IMR-90 (cell line): ENCODE measurements at regions not wholly inside any gene's neighbourhood (a gene's known extent, or its start where the extent isn't known, plus 50 kb on each side); places are given as distances from the start of the nearest gene placed in this dataset.

Source experiments
- ATAC-seq: fragments of 200-7000 bp; cut with Tn5 transposase; 2 replicates; pipeline ENCODE4 v1.9.1; 2020; ENCODE audit warnings: low read depth, mild to moderate bottlenecking, moderate library complexity
- BruUV-seq: library from RNA; stranded (reverse); fragments of 400-500 nt; replicated peaks from 2 replicates; lab custom pipeline; 2021; lab: Mats Ljungman, UMichigan
- CTCF ChIA-PET: fragments of 300-600 bp; formaldehyde crosslinking; extraction: SDS; loops from one replicate; lab custom pipeline; 2021; ENCODE audit warnings: antibody characterized with exemption; lab: Yijun Ruan, JAX
- POLR2A ChIA-PET: fragments of 300-600 bp; sonication (Branson Sonifier 250); formaldehyde crosslinking; loops from one replicate; lab custom pipeline; 2022; ENCODE audit warnings: antibody characterized with exemption; ENCODE audit not compliant: unreplicated experiment; lab: Charles Lee
- DNase-seq: peaks from one replicate; pipeline ENCODE4 v3.0.0; 2013
- H2AFZ ChIP-seq: replicated peaks from 2 replicates; pipeline ENCODE3; 2013; ENCODE audit warnings: low read length, mild to moderate bottlenecking; ENCODE audit not compliant: poor library complexity
- H2AK5ac ChIP-seq: 2 replicates; pipeline ENCODE4 v1.6.1; 2013; ENCODE audit warnings: low read depth, low read length, inconsistent platforms
- H2AK9ac ChIP-seq: replicated peaks from 2 replicates; pipeline ENCODE3; 2013; ENCODE audit warnings: mild to moderate bottlenecking, low read depth, low read length, moderate library complexity; ENCODE audit not compliant: poor library complexity
- H2BK120ac ChIP-seq: 2 replicates; pipeline ENCODE4 v1.6.1; 2013; ENCODE audit warnings: low read depth, low read length, inconsistent platforms
- H2BK15ac ChIP-seq: 3 replicates; pipeline ENCODE4 v1.6.1; 2013; ENCODE audit warnings: low read depth, low read length, inconsistent platforms
- H2BK20ac ChIP-seq: 2 replicates; pipeline ENCODE4 v1.6.1; 2013; ENCODE audit warnings: low read depth, mild to moderate bottlenecking, inconsistent platforms, low read length, moderate library complexity
- H2BK5ac ChIP-seq: 2 replicates; pipeline ENCODE4 v1.6.1; 2013; ENCODE audit warnings: mild to moderate bottlenecking, low read depth, low read length, inconsistent platforms; ENCODE audit not compliant: poor library complexity, severe bottlenecking
- H3K14ac ChIP-seq: replicated peaks from 2 replicates; pipeline ENCODE4 v1.6.1; 2013; ENCODE audit warnings: low read depth, low read length, inconsistent platforms
- H3K18ac ChIP-seq: 2 replicates; pipeline ENCODE4 v1.6.1; 2013; ENCODE audit warnings: low read depth, low read length, control low read depth
- H3K23ac ChIP-seq: 2 replicates; pipeline ENCODE4 v1.6.1; 2013; ENCODE audit warnings: low read depth, low read length, inconsistent platforms
- H3K27ac ChIP-seq: 2 replicates; pipeline ENCODE4 v1.5.1; 2013; ENCODE audit warnings: mild to moderate bottlenecking, control low read depth, low read length; ENCODE audit not compliant: insufficient read depth
- H3K27me3 ChIP-seq: 2 replicates; pipeline ENCODE4 v1.6.1; 2013; ENCODE audit warnings: low read length; ENCODE audit not compliant: control insufficient read depth, insufficient read depth
- H3K36me3 ChIP-seq: 2 replicates; pipeline ENCODE4 v1.6.1; 2013; ENCODE audit warnings: low read length, mixed read lengths; ENCODE audit not compliant: control insufficient read depth, insufficient read depth
- H3K4ac ChIP-seq: 2 replicates; pipeline ENCODE4 v1.6.1; 2013; ENCODE audit warnings: low read depth, low read length, inconsistent platforms
- H3K4me1 ChIP-seq: 2 replicates; pipeline ENCODE4 v1.6.1; 2013; ENCODE audit warnings: low read length, mixed read lengths; ENCODE audit not compliant: control insufficient read depth, insufficient read depth
- H3K4me2 ChIP-seq: 2 replicates; pipeline ENCODE4 v1.6.1; 2013; ENCODE audit warnings: low read depth, mild to moderate bottlenecking, control low read depth, low read length, moderate library complexity
- H3K4me3 ChIP-seq: 2 replicates; pipeline ENCODE4 v1.5.1; 2013; ENCODE audit warnings: low read depth, mild to moderate bottlenecking, control low read depth, low read length, moderate library complexity; ENCODE audit not compliant: insufficient read depth
- H3K56ac ChIP-seq: 2 replicates; pipeline ENCODE4 v1.6.1; 2013; ENCODE audit warnings: low read length, inconsistent platforms; ENCODE audit not compliant: insufficient read depth; ENCODE audit errors: extremely low read depth
- H3K79me1 ChIP-seq, 2 experiments: 2 replicates each; pipeline ENCODE4 v1.6.1; 2013; ENCODE audit warnings: low read length in 2 of 2, inconsistent platforms in 1 of 2, low read depth in 1 of 2
- H3K9ac ChIP-seq: 2 replicates; pipeline ENCODE4 v1.6.1; 2013; ENCODE audit warnings: low read depth, low read length, control low read depth
- H3K9me1 ChIP-seq: 2 replicates; pipeline ENCODE4 v1.6.1; 2013; ENCODE audit warnings: low read length, inconsistent platforms; ENCODE audit not compliant: insufficient read depth
- H3K9me3 ChIP-seq: 2 replicates; pipeline ENCODE4 v1.6.1; 2013; ENCODE audit warnings: low read length; ENCODE audit not compliant: control insufficient read depth, insufficient read depth
- H4K20me1 ChIP-seq: 2 replicates; pipeline ENCODE4 v1.6.1; 2013; ENCODE audit warnings: low read length, inconsistent platforms; ENCODE audit not compliant: insufficient read depth
- H4K5ac ChIP-seq: 2 replicates; pipeline ENCODE4 v1.6.1; 2013; ENCODE audit warnings: mild to moderate bottlenecking, low read depth, low read length, control low read depth
- H4K8ac ChIP-seq, 2 experiments: 2 replicates each; pipeline ENCODE4 v1.6.1; 2013; ENCODE audit warnings: low read depth in 2 of 2, low read length in 2 of 2, control low read depth in 1 of 2, inconsistent platforms in 1 of 2
- H4K91ac ChIP-seq: 2 replicates; pipeline ENCODE4 v1.6.1; 2013; ENCODE audit warnings: low read depth, low read length, inconsistent platforms; ENCODE audit not compliant: insufficient read depth
- BHLHE40 ChIP-seq: fragments of 150-350 bp; IDR thresholded peaks from 2 replicates; pipeline ENCODE4 v1.6.1; 2016; ENCODE audit warnings: mild to moderate bottlenecking, low read depth, low read length
- CEBPB ChIP-seq: IDR thresholded peaks from 2 replicates; pipeline ENCODE4 v1.6.1; 2012; ENCODE audit warnings: low read depth, low read length, improper control_type of control experiment
- CHD1 ChIP-seq: IDR thresholded peaks from 2 replicates; pipeline ENCODE4 v1.6.1; 2012; ENCODE audit warnings: low read depth, low read length, improper control_type of control experiment
- FOS ChIP-seq: fragments of 150-350 bp; IDR thresholded peaks from 2 replicates; pipeline ENCODE4 v1.6.1; 2016; ENCODE audit warnings: low read depth, low read length
- MAFK ChIP-seq: IDR thresholded peaks from 2 replicates; pipeline ENCODE4 v1.6.1; 2012; ENCODE audit warnings: low read depth, low read length, improper control_type of control experiment
- MAZ ChIP-seq: IDR thresholded peaks from 2 replicates; pipeline ENCODE4 v1.6.1; 2012; ENCODE audit warnings: low read depth, mild to moderate bottlenecking, low read length, improper control_type of control experiment, moderate library complexity, borderline replicate concordance
- MXI1 ChIP-seq: IDR thresholded peaks from 2 replicates; pipeline ENCODE4 v1.6.1; 2012; ENCODE audit warnings: low read depth, mild to moderate bottlenecking, low read length, moderate library complexity, borderline replicate concordance
- NFE2L2 ChIP-seq: fragments of 150-350 bp; IDR thresholded peaks from 2 replicates; pipeline ENCODE4 v1.6.1; 2016; ENCODE audit warnings: low read depth, mild to moderate bottlenecking, low read length
- POLR2A ChIP-seq: IDR thresholded peaks from 2 replicates; pipeline ENCODE4 v1.6.1; 2012; ENCODE audit warnings: mild to moderate bottlenecking, low read depth, low read length
- RAD21 ChIP-seq: IDR thresholded peaks from 2 replicates; pipeline ENCODE4 v1.6.1; 2012; ENCODE audit warnings: low read length, improper control_type of control experiment
- RCOR1 ChIP-seq: IDR thresholded peaks from 2 replicates; pipeline ENCODE4 v1.6.1; 2012; ENCODE audit warnings: mild to moderate bottlenecking, low read length, improper control_type of control experiment; ENCODE audit not compliant: insufficient replicate concordance
- RFX5 ChIP-seq: IDR thresholded peaks from 2 replicates; pipeline ENCODE4 v1.8.0; 2012; ENCODE audit warnings: low read depth, mild to moderate bottlenecking, low read length, moderate library complexity
- SMC3 ChIP-seq: fragments of 150-350 bp; IDR thresholded peaks from 2 replicates; pipeline ENCODE4 v1.6.1; 2016; ENCODE audit warnings: low read depth, mild to moderate bottlenecking, antibody characterized with exemption, low read length, moderate library complexity
- WGBS, 2 experiments: methylation state at CpG; one replicate each; pipeline versions ENCODE4 v1.1.5 to v1.1.7; 2013; ENCODE audit warnings: missing lambda C conversion rate in 2 of 2; ENCODE audit not compliant: insufficient read length in 1 of 2; ENCODE audit errors: extremely low coverage in 2 of 2; 5-methylcytosine and 5-hydroxymethylcytosine counted together
- dilution Hi-C: fragments of 300-500 bp; cut with HindIII; formaldehyde crosslinking; loops from one replicate; pipeline ENCODE4 v1.14.3; 2018; ENCODE audit warnings: low sequenced_read_pairs; ENCODE audit not compliant: unreplicated experiment
- in situ Hi-C: fragments of 300-500 bp; cut with MboI; formaldehyde crosslinking; loops from 3 replicates; pipeline ENCODE4 v1.14.3; 2019; ENCODE audit warnings: low sequenced_read_pairs, inconsistent platforms, mixed read lengths
- intact Hi-C: fragments of 100-400 bp; cut with micrococcal nuclease; formaldehyde crosslinking; loops from 2 replicates; pipeline ENCODE4 v1.10.0; 2022
- TF ChIP-seq, protein P1 (sequence below): fragments of 150-350 bp; IDR thresholded peaks from 2 replicates; pipeline ENCODE4 v1.6.1; 2016; ENCODE audit warnings: low read depth, mild to moderate bottlenecking, low read length, moderate library complexity, borderline replicate concordance
- TF ChIP-seq, protein P2 (sequence below): fragments of 150-350 bp; IDR thresholded peaks from 2 replicates; pipeline ENCODE4 v1.6.1; 2017; ENCODE audit warnings: mild to moderate bottlenecking, antibody characterized with exemption, low read length, low read depth
- TF ChIP-seq, protein P3 (sequence below): conservative IDR thresholded peaks from 2 replicates; pipeline ENCODE4 v1.5.1; 2012; ENCODE audit warnings: mild to moderate bottlenecking, low read depth, low read length, improper control_type of control experiment

DNA sequence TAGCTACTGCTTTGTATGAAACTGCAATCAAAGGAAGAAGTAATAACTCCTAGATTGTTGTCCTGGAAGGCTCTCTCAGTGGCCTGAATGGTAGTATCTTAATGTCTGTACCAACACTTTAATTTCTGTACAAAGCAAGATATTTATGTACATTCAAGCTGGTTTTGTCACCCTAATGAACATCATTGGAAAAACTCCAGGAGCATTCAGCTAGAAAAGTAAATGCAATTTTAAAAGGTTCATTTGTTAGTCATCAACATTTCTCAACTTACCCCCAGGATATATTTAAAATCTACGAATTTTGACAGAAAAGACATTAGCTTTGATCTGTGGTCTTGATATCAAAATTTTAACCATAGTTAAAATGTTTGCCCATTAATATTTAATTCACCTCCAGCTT, 80.0 kb upstream of the FGF13 start:
- in situ Hi-C loops (no loop called here), dilution Hi-C loops (no loop called here), intact Hi-C loops (no loop called here)
- H3K9ac ChIP-seq = no peak overlapping the region
- no peak overlapping the region for H2AK9ac ChIP-seq
- no peaks in the 10 kb centered on the region for H3K36me3 ChIP-seq
- H4K8ac ChIP-seq = no peak overlapping the region
- no peaks in the 10 kb centered on the region for H3K79me1 ChIP-seq
- H4K20me1 ChIP-seq = no peaks in the 10 kb centered on the region
- no peak overlapping the region for H3K14ac ChIP-seq
- H3K9me1 ChIP-seq = no peaks in the 10 kb centered on the region
- no peak overlapping the region for H4K91ac ChIP-seq
- ChIA-PET POLR2A (no interaction called here), CTCF (no interaction called here)
- no peak overlapping the region for H2BK15ac ChIP-seq
- H3K9me3 ChIP-seq = no peaks in the 10 kb centered on the region
- H2AFZ ChIP-seq = no peak overlapping the region
- H3K23ac ChIP-seq = no peak overlapping the region
- H4K5ac ChIP-seq = no peak overlapping the region
- no peaks in the 10 kb centered on the region for H3K27me3 ChIP-seq
- DNase-seq = no peak
- TF ChIP-seq RAD21 = no peak
- TF ChIP-seq BHLHE40 = no peak
- no peak for TF ChIP-seq MAFK
- TF ChIP-seq CHD1 = no peak
- TF ChIP-seq RCOR1 = no peak
- TF ChIP-seq, protein P1, sequence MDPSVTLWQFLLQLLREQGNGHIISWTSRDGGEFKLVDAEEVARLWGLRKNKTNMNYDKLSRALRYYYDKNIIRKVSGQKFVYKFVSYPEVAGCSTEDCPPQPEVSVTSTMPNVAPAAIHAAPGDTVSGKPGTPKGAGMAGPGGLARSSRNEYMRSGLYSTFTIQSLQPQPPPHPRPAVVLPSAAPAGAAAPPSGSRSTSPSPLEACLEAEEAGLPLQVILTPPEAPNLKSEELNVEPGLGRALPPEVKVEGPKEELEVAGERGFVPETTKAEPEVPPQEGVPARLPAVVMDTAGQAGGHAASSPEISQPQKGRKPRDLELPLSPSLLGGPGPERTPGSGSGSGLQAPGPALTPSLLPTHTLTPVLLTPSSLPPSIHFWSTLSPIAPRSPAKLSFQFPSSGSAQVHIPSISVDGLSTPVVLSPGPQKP = no peak
- no peak for TF ChIP-seq NFE2L2
- no peak for TF ChIP-seq MXI1
- TF ChIP-seq MAZ = no peak
- TF ChIP-seq, protein P2, sequence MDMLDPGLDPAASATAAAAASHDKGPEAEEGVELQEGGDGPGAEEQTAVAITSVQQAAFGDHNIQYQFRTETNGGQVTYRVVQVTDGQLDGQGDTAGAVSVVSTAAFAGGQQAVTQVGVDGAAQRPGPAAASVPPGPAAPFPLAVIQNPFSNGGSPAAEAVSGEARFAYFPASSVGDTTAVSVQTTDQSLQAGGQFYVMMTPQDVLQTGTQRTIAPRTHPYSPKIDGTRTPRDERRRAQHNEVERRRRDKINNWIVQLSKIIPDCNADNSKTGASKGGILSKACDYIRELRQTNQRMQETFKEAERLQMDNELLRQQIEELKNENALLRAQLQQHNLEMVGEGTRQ = no peak
- no peak for TF ChIP-seq POLR2A
- TF ChIP-seq CEBPB = no peak
- no peak for TF ChIP-seq SMC3
- TF ChIP-seq RFX5 = no peak
- TF ChIP-seq FOS = no peak
- TF ChIP-seq, protein P3, sequence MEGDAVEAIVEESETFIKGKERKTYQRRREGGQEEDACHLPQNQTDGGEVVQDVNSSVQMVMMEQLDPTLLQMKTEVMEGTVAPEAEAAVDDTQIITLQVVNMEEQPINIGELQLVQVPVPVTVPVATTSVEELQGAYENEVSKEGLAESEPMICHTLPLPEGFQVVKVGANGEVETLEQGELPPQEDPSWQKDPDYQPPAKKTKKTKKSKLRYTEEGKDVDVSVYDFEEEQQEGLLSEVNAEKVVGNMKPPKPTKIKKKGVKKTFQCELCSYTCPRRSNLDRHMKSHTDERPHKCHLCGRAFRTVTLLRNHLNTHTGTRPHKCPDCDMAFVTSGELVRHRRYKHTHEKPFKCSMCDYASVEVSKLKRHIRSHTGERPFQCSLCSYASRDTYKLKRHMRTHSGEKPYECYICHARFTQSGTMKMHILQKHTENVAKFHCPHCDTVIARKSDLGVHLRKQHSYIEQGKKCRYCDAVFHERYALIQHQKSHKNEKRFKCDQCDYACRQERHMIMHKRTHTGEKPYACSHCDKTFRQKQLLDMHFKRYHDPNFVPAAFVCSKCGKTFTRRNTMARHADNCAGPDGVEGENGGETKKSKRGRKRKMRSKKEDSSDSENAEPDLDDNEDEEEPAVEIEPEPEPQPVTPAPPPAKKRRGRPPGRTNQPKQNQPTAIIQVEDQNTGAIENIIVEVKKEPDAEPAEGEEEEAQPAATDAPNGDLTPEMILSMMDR = no peak
- H2BK120ac ChIP-seq = no peak overlapping the region
- no TSS peak for BruUV-seq
- H2BK20ac ChIP-seq = no peak overlapping the region
- H2BK5ac ChIP-seq = no peak overlapping the region
- no CpG with 5 or more reads among the region's 1 CpG for WGBS, 2 experiments
- no peak overlapping the region for H3K18ac ChIP-seq
- no peaks in the 10 kb centered on the region for H3K4me1 ChIP-seq
- H3K56ac ChIP-seq = no peak overlapping the region
- H3K27ac ChIP-seq = no peak overlapping the region
- H2AK5ac ChIP-seq = no peak overlapping the region
- no peak overlapping the region for H3K4me2 ChIP-seq
- H3K4me3 ChIP-seq = no peak overlapping the region
- ATAC-seq = no peak
- H3K4ac ChIP-seq = no peak overlapping the region
